Umbilical cord (tissue), 1 donor: ENCODE measurements at regions not wholly inside any gene's neighbourhood (a gene's known extent, or its start where the extent isn't known, plus 50 kb on each side); places are given as distances from the start of the nearest gene placed in this dataset.

ENCODE experiments used
- DNase-seq: peaks from one replicate; pipeline ENCODE4 v3.0.0-alpha.2; 2015; ENCODE audit warnings: low spot score

DNA sequence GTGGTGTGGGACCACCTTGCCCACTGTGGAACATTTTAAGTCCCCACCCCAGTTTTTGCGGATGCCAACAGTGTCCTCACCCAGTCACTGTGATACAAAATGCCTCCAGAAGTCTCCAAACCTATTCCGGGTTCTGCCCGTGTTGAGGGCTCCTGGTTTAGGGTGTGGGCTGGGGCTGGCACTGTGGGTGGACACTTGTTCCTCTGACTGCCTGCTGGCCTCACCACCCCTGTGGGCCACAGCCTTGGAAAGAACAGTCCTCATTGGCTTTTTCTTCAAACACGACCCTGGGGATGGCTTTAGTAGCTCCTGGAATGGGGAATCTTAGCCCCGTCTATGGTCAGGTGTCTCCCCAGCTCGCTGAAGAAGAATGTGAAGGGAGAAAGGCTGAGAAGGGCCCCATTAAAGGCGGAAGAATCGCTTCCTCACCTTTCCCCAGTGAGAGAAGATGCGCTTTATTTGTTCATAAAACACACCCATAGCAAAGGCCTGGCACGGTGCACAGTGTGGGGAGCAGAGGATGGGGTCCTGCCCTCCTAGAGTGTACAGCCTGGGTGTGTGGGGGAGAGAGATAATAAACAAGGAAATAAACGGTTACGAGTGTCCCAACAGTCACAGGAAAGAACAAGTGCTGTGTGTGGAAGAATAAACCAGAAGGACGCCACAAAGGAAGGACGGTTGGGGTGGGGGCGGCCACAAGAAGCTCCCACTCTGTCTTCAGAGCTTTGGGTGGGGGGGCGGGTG is 56.3 kb upstream of the SLC22A11 start:
- no peak for DNase-seq

DNA sequence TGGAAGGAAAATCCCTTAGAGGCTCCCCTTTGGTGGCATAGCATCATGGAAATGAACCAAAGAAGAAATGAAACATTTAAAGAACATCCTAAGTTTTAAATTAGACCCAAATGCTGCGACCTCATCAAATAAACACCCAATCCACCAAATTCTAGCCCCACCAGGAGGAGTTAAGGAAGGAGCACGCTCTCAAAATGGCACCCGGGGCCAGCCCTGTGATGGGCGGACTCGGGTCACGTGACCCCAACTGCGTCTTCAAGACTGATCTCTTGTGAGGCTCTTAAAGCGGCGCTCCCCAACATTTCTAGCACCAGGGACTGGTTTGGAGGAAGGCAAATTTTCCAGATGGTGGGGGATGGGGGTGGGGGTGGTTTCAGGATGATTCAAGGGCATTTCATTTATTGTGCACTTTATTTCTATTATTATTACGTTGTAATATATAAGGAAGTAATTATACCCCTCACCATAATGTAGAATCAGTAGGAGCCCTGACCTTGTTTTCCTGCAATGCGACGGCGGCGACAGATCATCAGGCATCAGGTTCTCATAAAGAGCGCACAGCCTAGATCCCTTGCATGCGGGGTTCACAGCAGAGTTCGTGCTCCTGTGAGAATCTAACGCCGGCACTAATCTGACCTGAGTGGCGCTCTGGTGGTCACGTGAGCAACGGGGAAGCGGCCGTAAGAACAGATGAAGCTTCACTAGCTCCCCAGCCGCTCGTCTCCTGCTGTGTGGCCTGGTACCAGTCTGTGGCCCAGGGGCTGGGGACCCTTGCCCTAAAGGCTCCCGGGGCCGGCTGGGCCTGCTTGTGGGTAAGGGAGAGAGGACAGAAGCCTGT is 55.3 kb upstream of the SLC22A11 start:
- no peak for DNase-seq

DNA sequence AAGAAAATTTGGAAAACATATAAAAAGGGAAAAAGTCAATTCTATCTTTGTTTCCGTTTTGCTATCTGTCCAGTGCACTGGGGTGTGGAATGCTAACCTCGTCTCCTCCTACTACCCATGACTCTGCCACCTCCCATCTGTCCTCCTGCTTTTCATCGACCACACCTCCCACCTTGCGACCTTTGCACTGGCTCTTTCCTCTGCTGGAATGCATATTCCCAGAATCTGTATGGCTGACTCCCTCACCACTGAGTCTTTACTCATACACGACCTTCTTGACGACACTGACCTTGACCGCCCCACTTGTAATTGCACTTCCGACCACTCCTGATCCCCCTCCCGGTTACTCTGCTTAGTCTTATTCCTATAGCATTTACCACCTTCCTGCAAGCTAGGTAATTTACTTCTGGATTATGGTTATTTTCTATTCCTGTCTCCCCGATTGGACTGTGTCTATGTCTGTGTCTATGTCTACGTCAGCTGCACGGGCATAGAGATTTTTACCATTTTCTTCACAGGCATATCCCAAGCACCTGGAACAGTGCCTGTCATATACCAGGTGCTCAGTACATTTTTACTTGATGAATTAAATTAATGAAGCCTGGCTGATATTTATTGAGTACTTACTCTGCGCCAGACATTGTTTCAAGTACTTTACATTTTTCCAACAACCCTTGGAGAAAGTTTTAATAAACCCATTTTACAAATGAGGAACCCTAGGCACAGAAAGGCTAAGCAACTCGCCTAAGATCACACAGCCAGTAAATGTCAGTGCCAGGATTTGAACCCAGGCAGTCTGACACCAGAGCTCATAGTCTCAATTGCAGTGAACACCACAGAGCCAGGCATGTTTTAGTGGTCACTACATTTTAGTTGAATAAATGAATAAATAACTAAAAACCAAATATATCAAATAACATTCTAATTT is 54.0 kb upstream of the SLC22A11 start:
- no peak for DNase-seq

DNA sequence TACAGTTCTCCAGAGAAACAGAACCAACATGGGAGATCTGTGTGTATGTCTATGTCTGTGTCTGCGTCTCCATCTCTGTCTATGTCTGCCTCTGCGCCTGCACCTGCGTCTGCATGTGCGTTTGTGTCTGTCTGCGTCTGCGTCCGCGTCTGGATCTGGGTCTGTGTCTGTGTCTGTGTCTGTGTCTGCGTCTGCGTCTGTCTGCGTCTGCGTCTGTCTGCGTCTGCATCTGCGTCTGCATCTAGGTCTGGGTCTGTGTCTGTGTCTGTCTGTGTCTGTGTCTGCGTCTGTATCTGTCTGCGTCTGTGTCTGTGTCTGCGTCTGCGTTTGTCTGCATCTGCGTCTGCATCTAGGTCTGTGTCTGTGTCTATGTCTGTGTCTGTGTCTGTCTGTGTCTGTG is 53.1 kb upstream of the SLC22A11 start:
- DNase-seq = no peak

DNA sequence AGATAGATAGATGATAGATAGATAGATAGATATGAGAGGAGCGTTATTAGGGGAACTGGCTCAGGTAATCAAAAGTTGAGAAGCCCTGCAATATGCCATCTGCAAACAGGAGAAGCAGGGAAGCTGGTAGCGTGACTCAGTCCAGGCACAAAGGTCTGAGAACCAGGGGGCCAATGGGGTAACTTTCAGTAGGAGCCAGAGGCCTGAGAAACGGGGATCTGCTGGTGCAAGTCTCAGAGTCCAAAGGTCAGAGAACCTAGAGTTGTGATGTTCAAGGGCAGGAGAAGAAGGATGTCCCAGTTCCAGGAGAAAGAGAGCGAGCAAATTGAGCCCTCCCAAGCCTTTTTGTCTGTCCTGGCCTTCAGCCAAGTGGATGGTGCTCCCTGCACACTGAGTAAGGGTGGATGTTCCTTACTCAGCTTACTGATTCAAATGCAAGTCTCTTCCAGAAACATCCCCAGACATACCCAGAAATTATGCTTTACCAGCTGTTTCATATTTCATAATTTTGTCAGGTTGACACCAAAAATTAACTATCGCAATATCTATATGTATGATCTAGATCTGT is 52.5 kb upstream of the SLC22A11 start:
- no peak for DNase-seq

DNA sequence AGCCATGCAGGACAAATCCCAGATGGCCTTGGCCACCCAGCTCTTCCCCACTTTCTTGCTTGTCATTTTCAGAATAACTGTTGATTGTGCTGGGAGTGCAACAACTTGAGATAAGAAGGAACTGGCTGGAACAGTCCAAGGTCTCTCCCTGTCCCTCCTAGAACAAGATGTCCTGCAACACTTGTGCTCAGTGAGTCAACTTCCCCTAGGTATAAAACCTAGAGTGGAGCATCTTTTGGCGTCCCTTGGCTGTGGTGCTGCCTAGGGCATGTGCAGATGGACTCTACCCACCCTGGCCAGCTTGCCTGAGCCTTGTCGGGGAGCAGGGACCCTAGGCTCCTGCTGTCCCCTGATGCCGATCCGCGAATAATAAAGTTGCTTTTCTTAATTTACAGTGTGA is 50.7 kb upstream of the SLC22A11 start:
- no peak for DNase-seq
